DMS 273 (cell line): ENCODE measurements at regions not wholly inside any gene's neighbourhood (a gene's known extent, or its start where the extent isn't known, plus 50 kb on each side); places are given as distances from the start of the nearest gene placed in this dataset.

ENCODE experiments used
- DNase-seq: peaks from one replicate; lab custom pipeline; 2025; ENCODE audit not compliant: unreplicated experiment; lab: John Stamatoyannopoulos, UW

- DNase-seq, result peak; percentile 14
Measured at GRCh38 chr16:9248162-9248561, 156.7 kb downstream of the HAPSTR1 start.

DNA sequence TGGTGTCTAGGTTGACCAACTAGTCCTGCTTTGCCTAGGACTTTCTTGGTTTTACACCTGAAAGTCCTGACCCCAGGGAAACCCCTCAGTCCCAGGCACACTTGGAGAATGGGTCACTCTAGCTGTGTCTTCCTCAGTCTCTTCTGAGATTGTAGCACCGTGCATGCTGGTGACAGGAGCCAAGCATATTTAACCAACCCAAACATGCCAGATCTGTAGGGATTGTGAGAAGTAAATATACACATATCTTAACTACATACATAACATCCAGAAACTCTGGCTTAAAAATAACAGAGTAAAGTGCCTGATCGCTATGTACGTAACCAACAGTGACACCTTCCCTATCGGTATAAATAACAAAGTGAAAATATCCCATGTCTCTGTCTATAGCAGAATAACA, 158.1 kb downstream of the HAPSTR1 start:
- DNase-seq, result no peak

GRCh38 chr16:9251026-9251425, 159.6 kb downstream of the HAPSTR1 start:
- DNase-seq, result no peak

DNA sequence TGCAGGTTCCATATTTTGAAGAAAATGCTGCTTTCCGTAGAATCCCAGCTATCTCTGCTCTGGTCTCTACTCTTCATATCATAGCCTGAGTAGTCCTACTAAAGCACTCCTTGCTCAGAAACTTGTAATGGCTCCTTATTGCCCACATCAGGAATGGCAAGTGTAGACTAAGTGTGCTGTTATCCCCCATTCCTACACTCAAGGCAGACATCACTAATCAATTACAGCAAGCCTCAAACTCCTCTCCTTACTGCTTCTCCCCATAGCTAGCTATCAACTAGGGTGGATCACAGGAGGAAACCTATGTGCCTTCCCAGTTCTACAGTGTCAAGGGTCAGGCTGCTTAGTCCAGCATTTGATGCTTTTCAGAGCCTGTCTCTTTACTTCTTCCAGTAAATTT, 163.4 kb downstream of the HAPSTR1 start:
- no peak for DNase-seq

DNA sequence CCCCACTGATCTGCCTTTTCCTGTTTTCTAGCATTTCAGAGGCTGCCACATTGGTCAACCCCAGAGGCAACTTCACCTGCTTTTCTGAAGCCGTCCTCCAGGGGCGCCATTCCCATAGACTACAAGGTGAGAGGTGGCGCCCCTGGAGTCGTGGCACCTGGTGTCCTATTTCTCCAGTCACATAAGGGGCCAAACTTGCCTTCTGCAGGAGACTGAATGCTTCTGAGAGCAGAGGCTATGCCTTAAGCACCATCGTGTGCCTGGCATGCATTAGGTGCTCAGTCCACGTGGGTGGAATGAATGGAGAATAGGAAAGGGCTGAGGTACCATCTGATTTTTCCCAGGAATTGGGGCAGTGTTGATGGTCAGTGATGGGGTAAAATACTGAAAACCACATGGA, 164.8 kb downstream of the HAPSTR1 start:
- peak; percentile 67 for DNase-seq

DNA sequence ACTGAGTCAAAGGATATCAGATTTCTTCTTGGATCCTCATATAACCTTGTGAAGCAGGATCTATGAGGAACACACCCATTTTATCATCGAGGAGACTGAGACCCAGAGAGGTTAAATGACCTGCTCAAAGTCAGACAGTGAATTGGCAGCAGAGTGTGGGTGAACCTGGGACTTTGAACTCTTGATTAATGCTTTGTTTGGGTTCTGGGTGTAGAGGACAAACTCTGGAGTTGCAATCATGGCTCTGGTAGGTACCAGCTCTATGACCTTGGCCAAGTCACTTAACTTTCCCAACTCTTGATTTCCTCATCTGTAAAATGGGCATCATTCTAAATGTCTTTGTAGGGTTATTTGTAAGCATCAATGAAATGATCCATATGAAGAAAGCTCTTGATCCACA, 166.4 kb downstream of the HAPSTR1 start:
- no peak for DNase-seq

GRCh38 chr16:9258423-9259051, 167.1 kb downstream of the HAPSTR1 start:
- peak; percentile 69 for DNase-seq

DNA sequence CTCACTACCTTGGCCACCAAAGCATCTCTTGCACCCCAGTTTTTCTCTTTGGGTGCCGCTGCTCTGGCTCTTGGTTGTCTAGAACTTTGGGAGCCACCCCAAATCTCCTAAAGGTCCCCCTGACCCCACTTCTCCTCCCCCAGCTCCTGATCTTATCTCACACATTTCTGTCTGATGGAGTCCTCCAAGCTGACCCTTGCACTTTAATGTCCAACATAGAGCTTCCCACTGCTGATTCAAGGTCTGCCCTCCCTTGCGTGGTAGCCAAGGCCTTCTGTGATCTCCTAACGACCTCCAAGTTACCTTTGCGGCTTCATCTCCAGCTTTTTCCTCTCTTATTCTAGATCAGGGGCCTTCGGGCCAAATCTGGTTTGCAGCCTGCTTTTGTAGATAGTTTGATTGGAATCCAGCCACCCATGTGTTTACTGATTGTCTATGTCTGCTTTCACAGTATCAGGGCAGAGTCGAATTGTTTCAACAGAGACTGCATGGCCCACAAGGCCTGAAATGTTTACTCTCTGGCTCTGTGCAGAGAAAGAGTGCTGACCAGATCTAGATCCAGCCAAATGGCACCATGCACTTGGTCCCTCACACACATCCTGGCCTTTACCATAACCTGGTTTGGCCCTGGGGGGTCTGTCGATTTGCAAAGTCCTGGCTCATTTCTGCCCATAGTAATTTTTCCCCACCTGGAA, 168.6 kb downstream of the HAPSTR1 start:
- no peak for DNase-seq

GRCh38 chr16:9260666-9261065, 169.2 kb downstream of the HAPSTR1 start:
- peak; percentile 51 for DNase-seq

GRCh38 chr16:9261376-9261775, 169.9 kb downstream of the HAPSTR1 start:
- no peak for DNase-seq

DNA sequence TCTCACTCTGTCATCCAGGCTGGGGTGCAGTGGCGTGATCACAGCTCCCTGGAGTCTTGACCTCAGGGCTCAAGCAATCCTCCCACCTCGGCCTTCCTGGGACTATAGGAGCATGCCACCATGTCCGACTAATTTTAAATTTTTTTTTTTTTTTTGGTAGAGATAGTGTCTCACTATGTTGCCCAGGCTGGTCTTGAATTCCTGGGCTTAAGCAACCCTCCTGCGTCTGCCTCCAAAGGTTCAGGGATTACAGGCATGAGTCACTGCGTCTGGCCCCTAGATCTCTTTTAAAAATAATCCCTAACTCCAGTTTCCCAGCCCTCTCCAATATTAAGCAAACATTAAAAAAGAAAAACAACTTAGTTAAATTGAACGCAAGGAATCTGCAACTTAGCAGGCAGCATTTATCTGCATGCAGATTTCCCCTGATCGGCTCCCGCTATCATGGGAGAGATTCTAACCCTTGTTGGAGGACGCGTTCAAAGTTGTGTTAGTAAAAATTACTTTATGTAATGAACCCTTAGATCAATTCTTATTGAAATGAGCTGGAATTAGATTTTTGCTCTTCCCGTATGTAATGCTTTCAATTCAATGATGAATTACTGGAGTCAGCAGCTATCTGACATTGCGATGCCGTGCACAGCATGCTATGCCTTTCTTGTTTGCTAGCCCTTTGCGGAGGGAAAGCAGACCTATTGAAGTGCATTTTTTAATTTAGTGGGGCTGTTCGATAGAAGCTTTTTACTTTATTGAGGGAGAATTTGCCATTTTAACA, 171.7 kb downstream of the HAPSTR1 start:
- no peak for DNase-seq

- no peak for DNase-seq
Measured at GRCh38 chr16:9264067-9264466, 172.6 kb downstream of the HAPSTR1 start.

GRCh38 chr16:9268446-9268845, 177.0 kb downstream of the HAPSTR1 start:
- no peak for DNase-seq

- DNase-seq, result no peak
Measured at GRCh38 chr16:9270424-9270823, 179.0 kb downstream of the HAPSTR1 start.

DNA sequence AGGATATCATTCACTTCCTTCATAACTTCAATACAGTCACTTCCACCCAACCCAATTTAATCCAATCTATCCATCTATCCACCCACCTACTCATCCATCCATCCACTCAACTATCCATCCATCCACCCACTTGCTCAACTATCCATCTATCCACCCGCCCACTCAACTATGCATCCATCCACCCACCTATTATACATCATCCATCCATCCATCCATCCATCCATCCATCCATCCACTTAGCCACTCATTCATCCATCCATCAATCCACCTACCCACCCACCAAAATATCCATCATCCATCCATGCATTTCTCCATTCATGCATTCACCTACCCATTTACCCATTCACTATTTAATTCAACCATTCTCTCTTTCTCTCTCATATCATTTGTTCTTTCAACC, 179.5 kb downstream of the HAPSTR1 start:
- DNase-seq, result no peak

GRCh38 chr16:9271841-9272240, 180.4 kb downstream of the HAPSTR1 start:
- DNase-seq, result no peak

- DNase-seq, result no peak
Measured at GRCh38 chr16:9275377-9275776, 183.9 kb downstream of the HAPSTR1 start.

- DNase-seq, result no peak
Measured at GRCh38 chr16:9275816-9276354, 184.4 kb downstream of the HAPSTR1 start.

DNA sequence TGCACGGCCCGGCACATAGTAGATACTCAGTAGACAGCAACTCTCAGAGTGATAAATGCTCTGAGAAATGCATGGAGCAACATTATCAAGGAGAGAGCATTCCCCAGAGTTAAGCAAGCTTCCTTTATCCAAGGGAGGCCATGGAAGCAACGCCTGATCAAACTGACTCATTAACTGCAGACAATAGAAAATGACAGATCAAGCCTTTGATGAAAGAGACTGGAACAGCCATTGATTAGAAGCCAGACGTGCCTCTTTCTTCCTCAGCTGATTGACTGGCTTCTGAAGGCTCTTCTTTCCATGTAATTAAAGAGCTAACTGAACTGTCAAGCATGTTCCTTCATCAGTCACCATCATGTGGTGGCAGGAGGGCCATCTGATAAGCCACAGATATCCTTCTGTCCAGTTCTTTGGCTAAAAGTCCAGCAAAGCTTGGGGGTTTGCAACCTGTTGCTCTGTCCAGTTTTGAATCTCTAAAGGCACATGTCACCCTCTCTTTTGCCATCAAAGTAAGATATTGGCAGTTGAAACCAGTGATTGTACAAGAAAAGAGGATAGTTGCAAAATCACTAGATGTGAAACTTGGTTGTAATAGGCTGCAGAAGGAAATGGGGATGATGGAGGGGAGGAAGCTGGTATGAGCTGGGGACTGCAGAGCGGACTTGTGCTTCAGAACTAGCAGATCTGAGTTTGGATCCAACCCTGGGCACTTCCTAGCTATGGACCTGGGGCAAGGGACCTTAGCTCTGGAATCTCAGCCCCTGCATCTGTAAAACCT, 188.0 kb downstream of the HAPSTR1 start:
- no peak for DNase-seq

- no peak for DNase-seq
Measured at GRCh38 chr16:9280069-9280466, 188.6 kb downstream of the HAPSTR1 start.

GRCh38 chr16:9286930-9287329, 195.5 kb downstream of the HAPSTR1 start:
- DNase-seq, result no peak
